Stimulated activated CD4-positive, alpha-beta T cell treated with anti-CD3 and anti-CD28 coated beads, TNF-alpha, amount 100 ng/mL, for 1 hour (primary cell): ENCODE measurements at regions not wholly inside any gene's neighbourhood (a gene's known extent, or its start where the extent isn't known, plus 50 kb on each side); places are given as distances from the start of the nearest gene placed in this dataset.

Source experiments
- DNase-seq, 3 donors: peaks; one replicate each; pipeline ENCODE4 v3.0.0-alpha.2; 2020; ENCODE audit warnings: low read depth in 3 of 3, low spot score in 1 of 3

GRCh38 chr6:25036461-25036860, 100.7 kb upstream of the RIPOR2 start:
- no peak for DNase-seq

DNA sequence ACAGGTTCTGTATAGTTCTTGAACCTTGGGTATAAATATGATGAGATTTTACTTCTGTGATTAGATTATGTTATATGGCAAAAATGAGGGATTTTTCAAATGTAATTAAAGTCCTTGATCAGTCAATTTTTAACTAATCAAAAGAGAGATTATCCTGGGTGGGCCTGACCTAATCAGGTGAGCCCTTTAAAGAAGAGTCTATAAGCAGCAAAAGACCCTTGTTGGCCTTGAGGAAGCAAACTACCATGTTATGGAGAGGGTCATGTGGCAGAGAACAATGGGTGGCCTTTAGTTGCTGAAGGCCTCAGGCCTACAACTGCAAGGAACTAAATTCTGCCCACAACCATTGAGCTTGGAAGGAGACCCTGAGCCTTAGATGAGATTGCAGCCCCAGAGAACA, 102.5 kb upstream of the RIPOR2 start:
- DNase-seq: no peak

DNA sequence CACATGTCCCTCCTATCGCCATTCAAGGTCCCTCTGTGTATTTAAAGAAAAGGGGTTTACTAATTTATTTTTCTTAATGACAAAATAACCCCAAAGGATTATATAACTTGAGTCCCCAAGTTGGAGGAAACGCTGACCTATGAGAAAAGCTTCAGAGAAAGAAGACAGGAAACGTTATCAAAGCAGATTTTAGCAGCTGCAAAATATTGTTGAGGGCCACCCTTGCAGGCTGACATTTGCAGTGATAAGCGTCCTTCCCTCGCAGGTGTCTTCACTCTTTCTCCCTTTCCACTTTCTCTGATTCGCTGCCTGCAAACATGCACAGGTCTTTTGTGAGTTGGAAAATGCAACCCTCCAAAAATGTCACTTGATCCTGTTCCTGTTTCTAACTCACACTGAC, 103.2 kb upstream of the RIPOR2 start:
- DNase-seq: no peak

GRCh38 chr6:25041485-25042035, 105.8 kb upstream of the RIPOR2 start:
- no peak for DNase-seq

DNA sequence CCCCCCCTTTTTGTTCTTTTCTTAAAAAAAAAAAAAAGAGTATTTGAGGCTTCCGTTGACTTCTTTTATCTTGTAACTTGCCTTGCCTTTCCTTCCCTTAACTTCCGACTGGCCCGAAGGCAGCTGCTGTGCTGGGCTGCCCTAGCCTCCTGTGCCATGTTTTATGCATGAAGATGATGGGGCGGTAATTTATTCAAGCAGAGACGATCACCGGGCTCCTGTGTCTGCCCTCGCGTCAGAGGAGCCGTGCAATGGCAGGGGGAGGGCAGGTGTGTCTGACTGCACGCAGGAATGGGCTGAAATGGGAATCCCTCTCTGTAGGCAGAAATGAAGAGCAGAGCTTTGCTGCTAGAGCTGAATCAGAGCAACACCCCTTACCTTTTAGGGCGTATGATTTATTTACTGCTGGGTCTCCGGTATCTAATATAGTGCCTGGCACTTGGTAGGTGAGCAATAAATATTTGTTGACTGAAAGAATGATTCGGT, 106.3 kb upstream of the RIPOR2 start:
- no peak for DNase-seq

- no peak for DNase-seq
These were observed 106.8 kb upstream of the RIPOR2 start for GRCh38 chr6:25042536-25042935.

- DNase-seq: no peak
These were observed 107.4 kb upstream of the RIPOR2 start for GRCh38 chr6:25042984-25043725.

DNA sequence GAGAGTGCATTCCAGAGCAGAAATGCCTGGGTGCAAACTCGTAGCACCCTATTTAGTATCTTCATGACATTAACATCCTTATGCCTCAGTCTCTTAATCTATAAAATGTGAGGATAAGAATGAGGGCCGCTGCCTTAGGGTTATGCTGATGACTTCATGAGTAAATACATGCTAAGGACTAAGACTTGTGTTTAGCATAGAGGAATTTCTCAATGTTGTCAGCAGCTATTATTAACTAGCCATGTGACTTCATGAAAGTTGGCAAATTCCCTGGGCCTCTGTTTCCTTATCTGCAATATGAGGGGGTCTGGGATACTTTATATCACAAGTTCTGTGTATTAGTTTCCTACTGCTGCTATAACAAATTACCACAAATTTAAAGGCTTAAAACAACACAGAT, 108.1 kb upstream of the RIPOR2 start:
- no peak for DNase-seq

DNA sequence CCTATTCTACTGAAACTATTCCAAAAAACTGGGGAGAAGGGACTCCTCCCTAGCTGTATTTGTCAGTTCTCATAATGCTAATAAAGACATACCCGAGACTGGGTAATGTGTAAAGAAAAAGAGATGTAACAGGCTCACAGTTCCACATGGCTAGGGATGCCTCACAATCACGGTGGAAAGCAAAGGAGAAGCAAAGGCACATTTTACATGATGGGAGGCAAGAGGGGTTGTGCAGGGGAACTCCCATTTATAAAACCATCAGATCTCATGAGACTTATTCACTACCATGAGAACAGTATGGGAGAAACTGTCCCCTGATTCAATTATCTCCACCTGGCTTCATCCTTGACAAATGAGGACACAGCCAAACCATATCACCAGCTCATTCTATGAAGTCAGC, 111.2 kb upstream of the RIPOR2 start:
- no peak for DNase-seq

DNA sequence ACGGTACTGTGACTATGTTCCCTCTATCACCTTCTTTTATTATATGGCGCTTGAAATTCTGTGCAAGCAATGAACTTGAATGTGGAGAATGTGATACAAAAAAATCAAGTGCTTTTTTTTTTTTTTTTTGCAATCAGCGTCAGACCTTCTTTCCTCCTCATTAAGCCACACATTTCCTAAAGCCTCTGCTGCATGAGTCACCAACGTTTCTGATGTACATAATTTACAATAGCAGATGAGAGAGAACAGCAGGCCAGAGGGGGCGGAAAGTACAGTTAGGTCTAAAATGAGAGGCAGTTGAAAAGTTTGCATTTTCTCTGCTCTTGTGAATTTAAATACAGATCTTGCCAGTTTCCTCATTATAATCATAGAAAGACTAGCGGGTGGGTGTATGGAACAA, 114.6 kb upstream of the RIPOR2 start:
- DNase-seq: peak in 1 of 3 donors; percentile 22

GRCh38 chr6:25051083-25051482, 115.3 kb upstream of the RIPOR2 start:
- DNase-seq: no peak

DNA sequence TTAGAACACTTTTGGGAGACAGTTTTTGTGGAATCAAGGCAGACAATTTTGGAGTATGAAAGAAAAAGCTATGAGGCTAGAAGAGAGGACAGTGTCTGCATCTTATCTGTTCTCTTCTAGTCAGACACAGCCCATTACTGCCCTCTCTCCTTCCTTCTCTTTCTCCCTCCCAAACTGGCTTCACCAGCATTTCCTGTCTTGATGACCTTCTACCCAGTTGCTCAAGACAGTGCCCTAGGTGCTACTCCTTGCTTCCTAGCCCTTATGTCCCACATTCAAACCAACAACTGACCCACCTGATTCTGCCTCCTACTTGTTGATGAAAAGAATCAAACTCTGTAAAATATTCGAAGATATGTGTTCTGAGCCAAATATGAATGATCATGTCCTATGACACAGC, 116.4 kb upstream of the RIPOR2 start:
- no peak for DNase-seq

GRCh38 chr6:25053875-25054371, 118.2 kb upstream of the RIPOR2 start:
- DNase-seq: no peak

DNA sequence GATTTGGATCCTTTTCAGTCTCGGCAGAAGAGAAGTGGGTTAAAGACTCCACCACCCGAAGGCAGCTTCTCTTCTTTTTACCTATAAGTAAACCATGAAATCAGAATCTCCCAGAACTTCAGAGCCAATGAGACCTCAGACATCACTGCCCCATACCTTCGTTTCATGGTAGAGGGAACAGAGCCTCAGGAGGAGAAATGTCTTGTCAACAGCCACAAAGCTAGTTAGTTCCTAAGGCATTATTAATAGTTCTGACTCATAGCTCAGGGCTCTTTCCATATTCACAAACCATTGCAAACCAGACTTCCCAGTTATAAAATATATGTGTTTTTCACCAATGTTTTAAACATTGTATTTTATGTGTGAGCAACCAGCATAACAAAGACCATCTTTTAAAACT, 118.7 kb upstream of the RIPOR2 start:
- no peak for DNase-seq

DNA sequence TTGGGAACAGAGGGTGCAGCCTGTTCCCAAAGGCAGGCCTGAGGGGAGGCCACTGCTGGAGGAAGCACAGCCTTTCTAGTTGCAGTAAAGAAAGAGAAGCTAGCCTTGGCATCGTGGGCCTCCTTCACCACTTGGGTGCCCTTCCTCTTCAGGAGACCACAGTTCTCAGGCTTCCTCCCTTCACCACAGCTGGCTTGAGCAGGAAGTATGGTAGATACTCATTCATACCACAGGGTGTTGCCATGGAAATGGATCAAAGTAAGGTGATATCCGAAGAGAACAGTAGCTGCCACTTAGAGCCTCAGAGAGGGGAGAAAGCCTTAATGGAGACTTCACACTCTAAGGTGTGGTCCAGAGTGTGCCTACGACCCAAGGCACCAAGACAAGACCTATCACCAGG, 120.4 kb upstream of the RIPOR2 start:
- peak in 1 of 3 donors; percentile 27 for DNase-seq

- DNase-seq: no peak
These were observed 121.5 kb upstream of the RIPOR2 start for GRCh38 chr6:25057111-25057905.

- DNase-seq: no peak
These were observed 122.7 kb upstream of the RIPOR2 start for GRCh38 chr6:25058441-25058840.

DNA sequence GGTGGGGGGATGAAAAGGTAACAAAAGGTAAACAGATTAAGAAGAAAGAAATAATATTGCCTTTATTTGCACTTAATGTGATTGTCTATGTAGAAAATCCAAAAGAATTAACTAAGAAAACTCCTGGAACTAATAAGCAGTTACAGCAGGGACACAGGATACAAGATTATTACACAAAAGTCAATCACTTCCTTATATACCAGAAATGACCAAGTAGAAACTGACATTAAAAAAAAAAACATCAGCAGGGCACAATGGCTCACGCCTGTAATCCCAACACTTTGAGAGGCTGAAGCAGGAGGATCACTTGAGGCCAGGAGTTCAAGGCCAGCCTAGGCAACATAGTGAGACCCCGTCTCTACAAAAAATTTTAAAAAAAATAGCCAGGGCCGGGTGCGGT, 123.2 kb upstream of the RIPOR2 start:
- no peak for DNase-seq

GRCh38 chr6:25060522-25060921, 124.8 kb upstream of the RIPOR2 start:
- DNase-seq: no peak

DNA sequence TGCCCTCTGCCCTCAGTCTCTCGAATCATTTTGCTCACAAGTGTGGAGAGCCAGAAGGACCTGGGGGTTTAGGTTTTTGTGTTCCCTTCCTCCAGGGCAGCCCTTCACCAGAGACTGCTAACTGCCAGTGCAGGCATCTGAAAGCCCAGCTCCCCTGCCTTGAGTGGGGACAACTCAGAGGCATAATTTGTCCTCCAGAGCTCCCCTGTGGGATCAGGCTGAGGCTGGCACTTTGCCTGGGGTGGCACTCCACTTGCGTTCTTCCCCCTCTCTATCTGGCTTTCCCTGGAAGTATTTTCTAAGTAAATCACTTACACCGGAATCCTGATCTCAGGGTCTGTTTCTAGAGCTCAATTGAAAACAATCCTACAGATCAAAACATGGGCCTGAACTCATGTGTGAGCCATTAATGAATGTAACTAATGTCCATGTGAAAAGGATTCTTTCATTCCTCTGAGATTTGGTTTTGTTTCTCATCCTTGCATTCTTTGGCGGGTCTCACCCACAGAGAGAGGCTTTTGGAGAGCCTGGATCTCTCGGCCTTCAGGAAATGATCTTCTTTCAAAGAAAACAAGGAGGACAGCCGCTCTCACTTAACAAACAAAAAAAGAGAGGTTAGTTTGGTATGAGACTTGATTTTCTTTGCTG, 125.7 kb upstream of the RIPOR2 start:
- DNase-seq: no peak

DNA sequence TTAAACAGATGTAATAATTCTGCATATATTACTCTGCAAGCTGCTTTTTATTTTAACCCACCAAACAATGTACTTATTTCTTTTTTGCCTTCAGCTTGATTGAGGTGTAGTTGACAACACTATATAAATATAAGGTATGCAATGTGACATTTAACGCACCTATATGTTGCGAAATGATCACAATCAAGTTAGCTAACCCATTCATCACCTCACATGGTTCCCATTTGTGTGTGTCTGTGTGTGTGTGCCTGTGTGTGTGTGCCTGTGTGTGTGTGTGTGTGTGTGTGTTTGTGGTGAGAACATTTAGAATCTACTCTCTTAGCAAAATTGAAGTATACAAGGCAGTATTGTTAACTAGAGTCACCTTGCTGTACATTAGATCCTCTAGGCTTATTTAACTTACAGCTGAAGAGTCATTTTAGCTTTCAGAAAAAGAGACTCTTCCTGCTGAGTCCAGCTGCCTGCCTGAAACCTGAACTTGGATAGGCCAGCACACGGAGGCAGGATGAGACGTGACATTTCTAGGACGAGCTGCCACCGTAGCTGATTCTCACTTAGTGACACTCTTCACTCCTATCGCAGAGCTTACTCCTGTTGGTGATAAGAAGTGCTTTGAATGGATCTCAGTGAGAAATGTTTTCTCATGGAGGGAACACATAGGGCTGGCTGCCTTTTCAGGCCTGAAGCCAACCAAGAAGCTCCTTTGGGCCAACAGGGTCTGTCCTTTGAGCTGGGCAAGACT, 126.5 kb upstream of the RIPOR2 start:
- no peak for DNase-seq
